HG03565 (cell line): ENCODE measurements at regions not wholly inside any gene's neighbourhood (a gene's known extent, or its start where the extent isn't known, plus 50 kb on each side); places are given as distances from the start of the nearest gene placed in this dataset.
"Not testable (repeated sequence)": the region's sequence is repeated elsewhere in the genome, so short reads cannot be mapped to it uniquely, and the experiment has no call there.

Experiments used
- ATAC-seq: cut with Tn5 transposase; IDR thresholded peaks from one replicate; pipeline ENCODE4 v1.9.1; 2021; ENCODE audit warnings: mild to moderate bottlenecking, moderate library complexity; ENCODE audit not compliant: unreplicated experiment

DNA sequence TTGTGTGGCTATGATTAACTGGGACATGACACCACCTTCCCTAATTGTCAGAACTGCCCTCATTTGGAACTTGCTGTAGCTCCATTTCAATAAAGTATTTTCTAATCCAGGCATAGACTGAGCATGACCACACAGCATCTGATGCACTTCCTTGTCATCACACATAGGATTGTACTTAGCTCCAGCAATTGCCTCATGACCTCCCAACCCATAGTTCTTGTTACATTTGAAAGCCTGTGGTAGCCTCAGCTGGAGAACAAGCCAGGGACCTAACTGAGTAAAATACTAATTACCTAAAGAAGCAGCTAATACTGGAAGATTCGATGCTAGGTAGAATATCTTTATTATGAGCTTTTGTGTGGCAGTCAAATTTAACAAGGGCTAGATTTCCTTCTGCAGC, 187.3 kb upstream of the KIF2B start:
- ATAC-seq, result no peak

DNA sequence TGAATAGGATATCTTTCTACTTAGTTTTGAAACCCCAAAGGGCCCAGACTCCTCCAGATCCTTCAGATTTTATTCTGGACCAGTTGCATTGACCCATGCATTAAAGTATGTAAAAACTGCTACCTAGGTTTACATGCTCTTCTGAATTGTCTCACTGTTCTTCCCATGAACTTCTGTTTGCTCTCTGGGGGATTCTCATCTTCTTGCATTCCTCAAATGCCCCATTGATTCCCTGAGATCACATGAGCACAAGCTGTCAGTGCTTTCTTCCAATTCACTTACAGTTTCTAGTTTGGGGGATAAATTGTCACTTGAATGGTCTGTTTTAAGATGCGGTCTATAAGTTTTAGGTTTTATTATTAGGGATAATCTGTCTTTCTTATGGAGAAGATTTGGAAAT, 188.9 kb upstream of the KIF2B start:
- ATAC-seq, result no peak

DNA sequence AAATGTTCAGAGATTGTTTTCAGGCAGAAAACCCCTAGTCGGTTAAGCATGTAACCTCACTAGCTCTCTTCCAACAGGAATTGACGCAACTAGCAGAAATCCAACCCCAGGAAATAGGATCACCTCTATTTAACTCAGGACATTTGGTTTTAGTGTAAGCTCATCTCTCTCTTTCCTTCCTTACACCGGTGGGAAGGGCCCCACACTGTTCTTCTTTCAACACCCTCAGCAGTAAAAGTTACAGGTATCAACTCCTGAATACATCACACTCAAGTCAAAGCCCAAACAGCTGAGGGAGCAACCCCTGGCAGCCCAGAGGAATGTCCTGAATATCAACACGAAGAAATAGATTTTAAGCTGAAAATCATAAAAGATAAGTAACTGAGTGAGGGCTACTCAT, 191.2 kb upstream of the KIF2B start:
- ATAC-seq, result no peak

DNA sequence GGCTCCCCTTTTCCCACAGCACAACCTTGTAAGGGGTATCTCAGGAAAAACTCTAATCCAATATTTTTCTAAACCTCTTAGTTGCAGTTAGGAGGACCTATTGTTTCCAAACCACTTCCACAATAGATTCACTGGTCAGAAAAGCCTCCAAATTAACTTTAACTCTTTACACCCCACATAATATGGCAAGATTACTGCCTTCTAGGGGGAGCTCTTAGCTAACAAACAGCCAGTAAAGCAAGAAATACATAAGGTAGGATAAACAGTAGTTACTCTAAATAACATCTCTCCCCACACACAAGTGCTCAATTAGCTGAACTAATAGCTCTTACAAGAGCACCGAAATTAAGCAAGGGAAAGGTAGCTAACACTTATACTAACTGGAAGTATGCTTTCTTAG, 192.1 kb upstream of the KIF2B start:
- ATAC-seq, result no peak

DNA sequence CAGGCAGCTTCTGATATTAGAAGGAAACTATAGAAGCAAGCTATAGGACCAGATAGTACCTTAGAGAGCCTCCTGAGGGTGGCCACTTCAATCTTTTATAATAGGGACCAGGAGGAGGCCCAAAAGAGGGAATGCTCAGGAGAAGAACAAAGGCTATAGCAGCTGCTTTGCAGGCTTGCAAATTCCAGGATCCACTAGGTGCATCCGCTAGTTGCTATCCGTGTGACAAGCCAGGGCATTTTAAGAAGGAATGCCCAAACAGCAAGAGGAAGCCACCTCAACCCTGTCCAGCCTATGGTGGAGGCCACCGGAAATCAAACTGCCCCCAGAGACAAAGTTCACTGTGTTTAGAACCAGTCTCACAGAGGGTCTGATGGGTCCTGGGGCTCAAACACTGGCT, 192.6 kb upstream of the KIF2B start:
- ATAC-seq, result no peak

DNA sequence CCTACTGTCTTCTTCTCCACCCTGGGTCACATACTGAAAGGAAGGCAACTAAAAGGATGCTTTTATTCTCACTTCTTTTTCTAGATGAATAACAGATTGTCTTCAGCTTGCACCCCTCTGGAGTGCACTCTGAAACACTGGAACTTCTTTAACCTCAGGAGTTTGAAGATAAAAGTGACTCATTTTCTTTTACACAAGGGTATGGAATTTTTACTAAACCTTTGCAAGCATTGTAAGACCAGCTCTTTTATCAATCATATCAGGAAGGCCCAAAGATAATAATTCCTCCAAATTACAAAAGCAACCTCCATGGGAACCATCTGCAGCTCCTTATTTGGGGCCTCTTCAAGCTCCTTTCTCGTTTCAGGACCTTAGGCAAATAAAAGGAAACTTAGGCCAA, 193.5 kb upstream of the KIF2B start:
- no peak for ATAC-seq

DNA sequence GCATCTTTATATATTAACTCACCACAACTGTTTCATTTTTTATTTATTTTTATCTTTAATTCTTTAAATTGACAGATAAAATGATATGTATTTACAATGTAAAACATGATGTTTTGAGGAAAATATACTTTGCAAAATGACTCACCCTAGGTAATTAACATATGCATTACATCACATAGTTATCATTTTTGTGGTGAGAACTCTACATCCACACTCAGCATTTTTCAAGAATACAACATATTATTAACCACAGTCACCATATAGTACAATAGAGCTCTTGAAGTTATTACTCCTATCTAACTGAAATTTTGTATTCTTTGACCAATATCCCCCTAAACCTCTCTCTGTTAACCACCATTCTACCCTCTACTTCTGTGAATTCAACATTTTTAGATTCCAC, 194.7 kb upstream of the KIF2B start:
- no peak for ATAC-seq

DNA sequence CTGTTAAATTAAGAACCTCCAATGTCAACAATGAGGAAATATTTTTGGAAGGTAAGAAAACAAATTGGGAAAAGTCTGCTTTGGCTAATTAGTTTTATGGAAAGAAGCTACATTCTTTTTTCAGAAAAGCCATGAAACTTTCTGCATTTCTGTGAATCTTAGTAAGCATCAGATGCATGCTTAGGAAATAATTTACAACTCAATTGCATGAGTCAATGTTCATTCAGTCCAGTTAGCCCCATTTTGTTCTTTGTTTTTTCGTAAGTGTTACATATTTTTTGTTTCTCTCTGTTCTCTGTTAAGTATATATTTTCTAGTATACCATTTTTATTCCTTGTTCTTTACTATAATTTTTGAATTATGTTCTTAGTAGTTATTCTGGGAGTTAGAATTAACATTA, 195.2 kb upstream of the KIF2B start:
- no peak for ATAC-seq

DNA sequence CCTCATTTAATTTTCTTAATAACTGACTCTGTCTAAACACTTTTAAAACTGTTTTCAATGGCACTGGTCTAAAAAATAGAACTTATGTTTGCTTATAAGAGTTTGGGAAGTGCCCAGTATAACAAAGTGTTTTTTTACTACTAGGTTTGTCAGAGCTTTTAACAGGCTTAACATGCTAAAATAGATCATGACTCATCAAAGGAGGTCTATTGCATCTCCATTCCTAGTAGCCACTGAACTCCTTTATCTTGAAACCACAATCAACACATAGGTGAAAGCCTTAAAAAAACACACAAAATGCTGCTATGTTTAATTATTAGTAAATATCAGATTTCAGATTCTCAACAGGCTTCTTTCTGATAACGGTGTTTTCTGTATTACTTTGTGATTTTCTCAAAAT, 196.4 kb upstream of the KIF2B start:
- no peak for ATAC-seq

DNA sequence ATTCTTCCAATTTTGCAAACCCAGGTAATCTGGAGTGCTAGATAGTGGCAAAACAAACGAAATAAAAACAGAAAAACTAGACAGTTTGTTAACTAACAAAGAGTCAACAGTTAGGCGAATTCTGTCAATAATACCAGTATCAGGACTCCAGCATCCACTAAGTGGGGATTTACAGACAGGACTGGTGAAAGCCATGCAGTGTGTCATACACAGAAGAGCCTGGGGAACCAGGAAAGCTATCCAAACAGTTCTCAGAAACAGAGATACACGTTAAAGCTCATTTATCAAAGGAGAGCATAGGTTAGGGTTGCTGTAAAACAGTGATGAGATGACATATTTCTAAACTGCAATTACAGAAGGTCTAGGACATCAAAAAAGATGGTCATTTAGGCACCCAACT, 203.7 kb upstream of the KIF2B start:
- ATAC-seq, result no peak

DNA sequence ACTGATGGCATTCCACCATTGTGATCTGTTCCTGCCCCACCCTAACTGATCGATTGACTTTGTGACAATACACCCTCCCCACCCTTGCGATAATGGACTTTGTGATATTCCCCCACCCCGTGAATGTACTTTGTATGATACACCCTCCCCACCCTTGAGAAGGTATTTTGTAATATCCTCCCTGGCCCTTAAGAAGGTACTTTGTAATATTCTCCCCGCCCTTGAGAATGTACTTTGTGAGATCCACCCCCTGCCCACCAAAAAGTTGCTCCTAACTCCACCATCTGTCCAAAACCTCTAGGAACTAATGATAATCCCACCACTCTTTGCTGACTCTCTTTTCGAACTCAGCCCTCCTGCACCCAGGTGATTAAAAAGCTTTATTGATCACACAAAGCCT, 214.5 kb upstream of the KIF2B start:
- not testable (repeated sequence) for ATAC-seq

DNA sequence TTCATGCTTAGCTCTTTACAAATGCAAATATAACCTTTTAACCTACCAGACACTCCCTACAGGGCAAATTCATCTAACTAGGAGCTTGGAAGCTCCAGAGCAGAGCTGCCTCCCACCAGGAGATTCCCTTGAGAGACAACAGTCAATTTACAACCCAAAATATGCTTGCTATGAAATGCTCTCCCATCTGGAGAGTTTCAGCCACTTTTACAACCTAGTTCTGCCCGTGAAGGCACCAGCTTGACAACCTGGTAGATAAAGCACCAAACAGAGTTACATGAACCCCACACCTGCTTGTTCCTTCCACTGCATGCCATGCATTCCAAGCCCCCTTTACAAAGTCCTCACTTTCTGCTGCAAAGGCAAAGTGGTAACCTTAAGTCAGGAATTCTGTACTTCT, 215.3 kb upstream of the KIF2B start:
- ATAC-seq, result no peak

DNA sequence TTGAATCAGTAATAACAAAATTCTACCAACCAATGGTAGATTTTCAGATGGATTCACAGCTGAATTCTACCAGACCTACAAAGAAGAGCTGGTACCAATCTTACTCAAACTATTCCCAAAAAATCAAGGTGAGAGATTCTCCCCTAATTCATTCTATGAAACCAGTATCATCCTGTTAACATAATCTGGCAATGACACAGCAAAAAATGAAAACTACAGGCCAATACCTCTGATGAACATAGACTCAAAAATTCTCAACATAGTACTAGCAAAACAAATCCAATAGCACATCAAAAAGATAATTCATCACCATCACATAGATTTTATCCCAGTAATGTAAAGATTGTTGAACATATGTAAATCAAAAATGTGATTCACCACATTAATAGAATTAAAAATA, 234.4 kb upstream of the KIF2B start:
- no peak for ATAC-seq

DNA sequence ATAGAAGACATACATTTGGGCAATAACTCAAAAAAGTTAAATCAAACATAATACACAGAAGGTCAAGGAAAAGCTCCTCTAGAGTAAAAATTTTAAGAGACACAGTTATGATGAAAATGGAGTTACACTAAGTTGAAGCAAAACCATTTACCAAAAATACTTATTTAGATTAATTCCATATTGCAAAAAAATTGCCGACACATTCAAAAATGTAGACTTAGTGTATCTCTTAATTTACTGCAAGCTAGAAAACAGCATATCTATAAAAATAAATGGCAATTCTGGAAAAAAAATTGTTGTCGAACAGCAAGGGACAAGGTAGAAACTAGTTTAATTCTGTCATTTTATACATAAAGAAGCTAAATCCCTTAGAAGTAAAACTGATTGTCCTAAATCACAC, 248.7 kb upstream of the KIF2B start:
- no peak for ATAC-seq

DNA sequence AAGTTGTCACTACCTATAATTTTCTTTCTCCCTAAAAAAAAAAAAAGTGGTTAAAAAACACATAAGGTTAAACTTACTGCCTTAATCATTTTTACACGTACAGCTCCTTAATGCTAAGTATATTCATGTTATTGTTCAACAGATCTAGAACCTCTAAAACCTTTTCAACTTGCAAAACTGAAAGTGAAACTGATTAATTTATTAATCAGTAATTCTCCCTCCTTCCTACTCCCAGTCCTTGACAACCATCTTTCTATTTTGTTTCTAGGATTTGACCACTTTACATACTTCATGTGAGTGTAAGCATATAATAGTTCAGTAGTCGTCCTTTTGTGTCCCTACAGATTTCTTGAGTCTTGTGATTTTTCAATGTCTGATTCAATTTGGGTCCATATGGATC, 251.4 kb upstream of the KIF2B start:
- ATAC-seq, result no peak

DNA sequence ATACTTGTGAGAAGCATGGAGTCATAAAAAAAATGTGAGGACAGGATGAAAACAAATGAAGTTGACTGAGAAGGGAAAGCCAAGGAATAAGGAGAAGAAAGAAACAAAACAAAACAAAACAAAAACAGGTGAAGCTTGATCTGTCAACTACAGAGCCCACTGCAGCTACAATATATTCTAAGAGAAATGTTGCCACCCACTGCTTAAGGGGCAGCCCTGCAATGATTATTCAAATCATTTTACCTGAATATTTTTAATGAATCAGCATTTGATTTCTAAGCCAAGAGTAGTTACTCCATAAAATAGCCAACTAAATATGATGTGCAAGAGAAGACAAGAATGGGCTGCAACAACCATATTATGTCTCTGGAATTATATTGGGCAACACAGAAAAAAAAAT, 252.0 kb upstream of the KIF2B start:
- ATAC-seq, result no peak

DNA sequence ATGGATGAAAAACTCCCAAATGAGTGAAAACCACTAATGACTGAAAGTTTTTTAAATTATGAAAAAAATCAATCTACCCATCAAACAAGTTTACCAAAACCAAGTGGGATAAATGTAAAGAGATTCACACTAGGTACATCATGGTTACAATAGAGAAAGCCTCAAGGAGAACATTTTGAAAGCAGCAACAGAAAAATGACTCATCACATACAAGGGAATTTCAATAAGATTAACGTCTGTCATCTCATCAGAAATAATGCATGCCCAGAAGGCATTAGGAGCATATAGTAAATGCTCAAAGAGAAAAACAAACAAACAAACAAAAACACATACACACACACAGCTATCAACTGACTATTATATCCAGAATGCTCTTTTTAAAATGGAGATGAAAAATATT, 261.8 kb upstream of the KIF2B start:
- no peak for ATAC-seq

DNA sequence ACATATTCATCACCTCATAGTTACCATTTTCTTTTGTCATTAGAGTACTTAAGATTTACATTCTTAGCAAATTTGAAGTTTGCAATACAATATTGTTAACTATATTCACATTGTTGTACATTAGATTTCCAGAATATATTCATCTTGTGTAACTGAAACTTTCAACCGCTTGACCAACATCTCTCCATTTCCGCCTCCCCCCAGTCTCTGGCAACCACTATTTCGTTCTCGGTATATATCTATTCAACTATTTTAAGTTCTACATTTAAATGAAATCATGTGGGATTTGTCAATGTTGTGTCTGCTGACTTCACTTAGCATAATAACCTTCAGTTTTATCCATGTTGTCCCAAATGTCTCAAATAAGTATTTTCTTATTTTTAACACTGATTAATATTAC, 274.5 kb upstream of the KIF2B start:
- ATAC-seq, result no peak

DNA sequence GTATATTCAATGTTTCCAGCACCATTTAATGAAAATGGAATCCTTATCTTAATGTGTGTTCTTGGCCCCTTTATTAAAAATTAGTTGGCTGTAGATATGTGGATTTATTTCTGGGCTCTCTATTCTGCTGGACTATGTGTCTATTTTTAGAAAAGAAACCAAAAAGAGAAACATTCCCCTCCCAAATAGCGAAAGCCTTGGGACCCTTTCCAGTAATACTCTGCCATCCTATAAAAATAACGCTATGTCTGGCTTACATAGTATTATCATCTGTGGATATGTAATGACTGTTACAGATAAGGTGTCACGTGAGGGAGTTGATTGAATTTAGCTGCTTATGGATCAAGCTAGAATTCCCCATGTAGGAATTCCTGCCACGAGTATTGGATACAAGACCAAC, 279.3 kb upstream of the KIF2B start:
- no peak for ATAC-seq

DNA sequence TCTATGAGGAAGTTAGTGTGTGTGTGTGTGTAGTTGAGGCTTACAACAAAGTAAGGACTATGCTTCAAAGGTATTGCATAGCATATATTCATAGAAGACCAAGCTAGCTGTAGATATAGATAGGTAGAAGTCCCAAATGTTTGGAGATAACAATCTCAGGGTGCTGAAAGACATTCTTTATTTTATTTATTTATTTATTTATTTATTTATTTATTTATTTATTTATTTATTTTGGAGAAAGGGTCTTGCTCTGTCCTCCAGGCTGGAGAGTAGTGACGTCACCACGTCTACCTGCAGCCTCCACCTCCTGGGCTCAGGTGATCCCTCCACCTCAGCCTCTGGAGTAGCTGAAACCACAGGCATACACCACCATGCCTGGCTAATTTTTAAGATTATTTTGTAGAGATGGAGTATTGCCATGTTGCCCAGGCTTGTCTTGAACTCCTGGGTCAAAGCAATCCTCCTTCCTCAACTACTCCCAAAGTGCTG, 284.6 kb upstream of the KIF2B start:
- no peak for ATAC-seq

DNA sequence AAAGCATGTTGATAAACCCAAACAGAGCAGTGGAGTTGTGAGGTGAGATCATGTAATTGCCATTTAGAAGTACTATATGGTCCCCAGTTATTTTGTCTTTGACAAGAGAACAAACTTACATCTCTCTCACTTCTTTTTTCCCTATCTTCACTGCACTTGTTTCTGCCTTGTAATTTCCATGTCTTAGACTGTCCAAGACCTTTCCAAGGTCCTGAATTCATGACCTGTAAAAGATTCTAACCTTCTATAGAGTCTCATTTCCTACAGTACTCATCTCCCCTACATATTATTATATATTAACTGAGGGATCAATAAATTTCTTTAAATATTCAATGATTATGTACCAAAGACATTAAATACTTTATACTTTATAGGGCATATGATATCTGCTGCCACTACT, 295.3 kb upstream of the KIF2B start:
- ATAC-seq, result no peak

DNA sequence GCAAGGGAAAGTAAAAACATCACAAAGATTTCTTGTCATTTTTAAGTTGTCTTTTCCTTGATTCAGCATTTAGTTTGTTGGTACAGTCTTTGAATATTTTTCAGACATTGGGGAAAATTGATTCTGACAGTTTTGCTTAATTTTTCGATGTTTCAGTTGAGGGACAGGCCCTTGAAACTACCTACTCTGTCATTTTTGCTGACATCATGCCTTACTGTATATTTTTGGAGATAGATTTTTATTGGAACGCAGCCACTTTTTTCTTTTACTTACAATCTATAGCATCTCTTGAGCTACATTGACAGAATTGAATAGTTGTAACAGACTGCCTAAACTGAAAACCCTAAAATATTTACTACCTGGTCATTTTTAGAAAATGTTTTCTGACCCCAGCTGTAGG, 297.1 kb upstream of the KIF2B start:
- ATAC-seq, result no peak

DNA sequence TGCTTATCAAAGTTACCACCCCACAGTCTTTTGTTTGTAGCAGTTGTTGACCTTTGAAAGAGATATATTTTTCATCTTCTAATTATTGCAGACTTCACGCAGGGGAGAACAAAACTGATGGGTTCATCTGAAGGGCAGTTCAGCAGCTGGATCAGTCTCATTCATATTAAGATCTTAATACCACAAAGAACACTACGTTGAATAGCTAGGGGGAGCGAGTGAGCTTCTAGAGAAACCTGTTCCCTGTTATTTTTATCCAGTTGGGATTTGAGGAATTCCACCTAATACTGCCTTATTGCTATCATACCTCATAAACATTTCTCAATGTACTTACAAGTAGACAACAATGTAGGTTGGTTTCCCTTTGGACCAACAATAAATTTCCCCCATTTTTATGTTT, 306.1 kb upstream of the KIF2B start:
- no peak for ATAC-seq

DNA sequence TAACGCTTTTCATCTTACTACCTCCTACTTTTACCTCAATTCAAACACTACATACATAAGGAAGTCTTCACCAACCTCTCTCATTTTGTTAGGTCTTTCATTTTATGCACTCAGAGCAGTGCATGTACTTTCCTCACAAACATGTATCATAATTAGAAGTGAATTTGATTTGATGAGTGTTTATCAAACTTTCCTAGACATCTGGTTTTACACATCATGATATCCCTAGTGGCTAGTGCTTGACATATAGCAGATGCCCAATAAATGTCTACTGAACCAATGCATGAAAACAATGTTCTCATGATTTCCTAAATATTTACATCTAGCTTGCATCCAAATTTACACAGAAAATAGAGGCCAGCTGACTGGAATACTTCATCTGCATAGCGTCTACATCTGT, 323.4 kb upstream of the KIF2B start:
- ATAC-seq, result no peak
